Upper lobe of right lung (tissue), 1 donor: ENCODE measurements at regions not wholly inside any gene's neighbourhood (a gene's known extent, or its start where the extent isn't known, plus 50 kb on each side); places are given as distances from the start of the nearest gene placed in this dataset.

ENCODE experiments used
- ATAC-seq: fragments of 200-7000 bp; cut with Tn5 transposase; one replicate; pipeline ENCODE4 v1.9.1; 2020; ENCODE audit warnings: mild to moderate bottlenecking, moderate library complexity
- DNase-seq: peaks from one replicate; pipeline ENCODE4 v3.0.0-alpha.2; 2020
- H3K27ac ChIP-seq: fragments of 200-600 bp; one replicate; pipeline ENCODE4 v1.8.0; 2022
- H3K27me3 ChIP-seq: fragments of 200-600 bp; one replicate; pipeline ENCODE4 v1.8.0; 2022; ENCODE audit warnings: mild to moderate bottlenecking
- H3K36me3 ChIP-seq: fragments of 200-600 bp; one replicate; pipeline ENCODE4 v1.8.0; 2022
- H3K4me1 ChIP-seq: fragments of 200-600 bp; one replicate; pipeline ENCODE4 v1.8.0; 2022
- H3K4me3 ChIP-seq: fragments of 200-600 bp; one replicate; pipeline ENCODE4 v1.8.0; 2022; ENCODE audit warnings: mild to moderate bottlenecking
- H3K9me3 ChIP-seq: fragments of 200-600 bp; one replicate; pipeline ENCODE4 v1.8.0; 2022
- CTCF ChIP-seq: fragments of 200-600 bp; IDR thresholded peaks from one replicate; pipeline ENCODE4 v1.8.0; 2022; ENCODE audit warnings: antibody characterized with exemption
- intact Hi-C: fragments of 100-400 bp; cut with DNase I; formaldehyde crosslinking; loops from one replicate; pipeline ENCODE4 v1.11.0; 2022
- donor health status: DM: no; HTN: yes; CAD: no; lungs with severe emphysema.

DNA sequence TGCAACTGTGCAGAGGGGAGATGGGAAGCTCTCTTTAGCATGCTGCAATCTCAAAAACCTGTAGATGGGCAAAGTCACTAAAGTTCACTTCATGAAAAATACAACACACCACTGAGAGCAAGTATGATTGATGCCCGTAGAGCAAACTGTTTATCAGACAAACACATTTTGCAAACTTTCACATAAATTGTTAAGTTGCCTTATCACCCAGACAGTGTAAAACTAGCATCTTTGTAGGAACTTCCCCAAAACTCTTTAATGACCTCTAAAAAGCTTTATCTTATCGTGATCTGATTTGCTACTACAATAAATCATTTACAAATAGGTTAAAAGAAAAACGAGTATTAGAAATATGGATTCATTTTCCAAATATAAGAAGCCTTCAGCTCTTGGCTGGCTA, 391.0 kb downstream of the LMO4 start:
- DNase-seq: no peak
- Histone ChIP-seq H3K36me3 (no peaks in the 10 kb centered on the region), H3K9me3 (no peaks in the 10 kb centered on the region), H3K27ac (no peak overlapping the region), H3K27me3 (no peaks in the 10 kb centered on the region), H3K4me3 (no peak overlapping the region), H3K4me1 (no peaks in the 10 kb centered on the region)
- no peak for TF ChIP-seq CTCF
- intact Hi-C loops: no loop called here
- ATAC-seq: no peak

GRCh38 chr1:87720561-87720960, 391.9 kb downstream of the LMO4 start:
- intact Hi-C loops: no loop called here
- no peak for ATAC-seq
- Histone ChIP-seq H3K36me3 (no peaks in the 10 kb centered on the region), H3K9me3 (no peaks in the 10 kb centered on the region), H3K27me3 (no peaks in the 10 kb centered on the region), H3K27ac (no peak overlapping the region), H3K4me3 (no peak overlapping the region), H3K4me1 (no peaks in the 10 kb centered on the region)
- TF ChIP-seq CTCF: no peak
- no peak for DNase-seq

DNA sequence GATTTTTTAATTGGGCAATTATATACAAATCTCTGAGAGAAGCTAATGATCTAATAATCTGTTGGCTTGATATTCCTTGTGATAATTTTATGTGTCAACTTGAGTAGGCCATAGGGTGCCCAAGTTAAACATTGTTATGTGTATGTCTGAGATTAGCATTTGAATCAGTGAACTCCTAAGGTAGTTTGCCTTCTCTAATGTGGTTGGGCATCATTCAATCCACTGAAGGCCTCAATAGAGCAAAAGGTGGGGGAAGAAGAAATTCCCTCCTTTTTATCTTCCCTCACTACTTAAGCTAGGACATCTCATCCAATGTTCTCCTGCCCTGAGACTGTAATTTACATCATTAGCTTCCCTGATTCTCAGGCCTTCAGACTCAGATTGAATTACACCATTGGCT, 394.5 kb downstream of the LMO4 start:
- intact Hi-C loops: no loop called here
- ATAC-seq (no peak), DNase-seq (no peak)
- H3K36me3 ChIP-seq: no peaks in the 10 kb centered on the region
- no peak overlapping the region for H3K4me3 ChIP-seq
- H3K4me1 ChIP-seq: no peaks in the 10 kb centered on the region
- TF ChIP-seq CTCF: no peak
- no peaks in the 10 kb centered on the region for H3K9me3 ChIP-seq
- H3K27me3 ChIP-seq: no peaks in the 10 kb centered on the region
- H3K27ac ChIP-seq: no peak overlapping the region

GRCh38 chr1:87728169-87728568, 399.5 kb downstream of the LMO4 start:
- TF ChIP-seq CTCF: no peak
- no peaks in the 10 kb centered on the region for H3K36me3 ChIP-seq
- intact Hi-C loops: no loop called here
- H3K9me3 ChIP-seq: no peaks in the 10 kb centered on the region
- no peak overlapping the region for H3K27ac ChIP-seq
- H3K4me1 ChIP-seq: no peaks in the 10 kb centered on the region
- H3K27me3 ChIP-seq: no peaks in the 10 kb centered on the region
- ATAC-seq (no peak), DNase-seq (no peak)
- no peak overlapping the region for H3K4me3 ChIP-seq

DNA sequence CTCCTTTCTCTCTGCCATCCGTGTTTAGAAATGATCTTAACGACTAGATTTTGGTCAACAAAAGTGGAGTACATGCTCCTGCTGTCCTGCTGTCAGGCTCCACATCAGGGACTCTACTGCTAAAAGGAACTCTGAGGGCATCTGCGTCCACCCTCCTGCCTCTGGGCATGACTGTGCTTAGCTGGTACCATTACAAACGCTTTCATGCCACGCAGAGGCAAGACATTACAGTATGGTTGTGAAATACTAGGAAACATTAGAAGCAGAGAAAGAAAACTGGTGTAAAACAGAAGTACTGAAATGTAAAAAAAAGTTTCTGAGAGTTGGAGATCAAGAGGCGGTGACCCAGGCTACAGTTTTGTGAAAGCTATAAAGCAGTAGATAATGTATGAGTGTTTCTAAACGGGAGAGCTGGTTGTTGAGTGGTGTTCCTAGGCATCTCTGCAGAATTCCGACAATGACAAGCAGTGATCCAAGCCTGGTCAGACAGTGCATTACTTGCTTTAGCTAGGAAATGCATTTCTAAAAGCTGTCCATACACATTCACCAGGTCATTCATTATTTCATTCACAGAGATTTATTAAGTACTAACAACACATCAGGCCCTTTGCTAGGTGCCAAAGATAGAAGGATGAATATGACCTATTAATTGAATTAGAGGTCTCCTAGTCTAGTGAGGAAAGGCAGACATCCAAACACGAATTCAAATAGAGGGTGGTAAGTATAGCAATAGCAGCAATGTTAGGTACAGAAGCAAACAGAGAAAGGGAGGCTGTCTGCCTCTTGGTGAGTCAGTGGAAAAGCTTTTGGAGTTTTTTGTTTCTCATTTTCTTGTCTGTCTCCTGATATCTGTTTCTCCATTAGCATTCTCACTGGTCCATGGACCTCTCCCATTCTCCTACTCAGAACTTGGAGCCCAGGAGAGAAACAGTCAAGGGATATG, 401.9 kb downstream of the LMO4 start:
- H3K4me3 ChIP-seq: no peak overlapping the region
- no peaks in the 10 kb centered on the region for H3K9me3 ChIP-seq
- ATAC-seq: no peak
- no peak overlapping the region for H3K27ac ChIP-seq
- intact Hi-C loops: no loop called here
- no peak for DNase-seq
- H3K36me3 ChIP-seq: no peaks in the 10 kb centered on the region
- no peak for TF ChIP-seq CTCF
- no peaks in the 10 kb centered on the region for H3K4me1 ChIP-seq
- H3K27me3 ChIP-seq: no peaks in the 10 kb centered on the region
